ENCODE measurements at regions not wholly inside any gene's neighbourhood (a gene's known extent, or its start where the extent isn't known, plus 50 kb on each side); places are given as distances from the start of the nearest gene placed in this dataset.
"Not testable (repeated sequence)": the region's sequence is repeated elsewhere in the genome, so short reads cannot be mapped to it uniquely, and the experiment has no call there.

DNA sequence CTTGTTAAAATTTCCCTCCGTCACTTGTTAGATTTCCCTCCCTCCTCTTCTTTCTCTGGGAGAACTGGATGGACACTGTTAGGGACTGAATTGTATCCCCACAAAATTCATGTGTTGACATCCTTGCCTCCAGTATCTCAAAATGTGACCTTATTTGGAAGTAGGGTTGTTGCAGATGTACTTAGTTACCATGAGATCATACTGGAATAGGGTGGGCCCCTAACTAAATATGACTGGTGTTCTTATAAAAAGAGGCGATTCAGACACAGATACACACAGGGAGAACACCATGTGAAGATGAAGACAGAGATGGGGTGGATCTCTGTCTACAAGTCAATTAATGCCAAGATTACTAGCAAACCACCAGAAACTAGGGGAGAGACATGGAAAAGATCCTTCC, 139.5 kb downstream of the ALDH8A1 start:
- intact Hi-C loops (cut with DNase I) = no loop called here
- no peak overlapping the region for H3K4me3 ChIP-seq

DNA sequence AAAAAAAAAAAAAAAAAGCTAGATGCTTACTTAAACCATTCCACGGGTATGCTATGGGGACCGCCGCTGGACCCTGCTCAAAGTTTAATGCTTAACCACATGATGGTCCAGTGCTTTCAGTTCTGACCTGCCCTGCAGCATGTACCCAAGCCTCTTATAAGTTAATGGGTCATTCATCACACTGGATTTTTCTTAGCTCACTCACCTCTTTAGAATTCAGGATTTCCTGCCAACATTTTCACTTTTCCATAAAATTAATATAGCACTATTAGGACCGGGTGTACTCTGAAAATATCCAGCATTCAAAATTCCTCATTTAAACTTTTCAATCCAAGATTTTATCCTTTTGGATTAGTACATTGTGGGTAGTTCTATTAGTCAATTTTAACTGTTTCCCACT, 140.8 kb downstream of the ALDH8A1 start:
- H3K27me3 ChIP-seq = peaks cover 0 to 18% (median 0%) of the 10 kb centered on the region in 4 donors
- TF ChIP-seq EP300 (IDR thresholded peaks at IDR 0.05) = no peak
- TF ChIP-seq, protein P1, sequence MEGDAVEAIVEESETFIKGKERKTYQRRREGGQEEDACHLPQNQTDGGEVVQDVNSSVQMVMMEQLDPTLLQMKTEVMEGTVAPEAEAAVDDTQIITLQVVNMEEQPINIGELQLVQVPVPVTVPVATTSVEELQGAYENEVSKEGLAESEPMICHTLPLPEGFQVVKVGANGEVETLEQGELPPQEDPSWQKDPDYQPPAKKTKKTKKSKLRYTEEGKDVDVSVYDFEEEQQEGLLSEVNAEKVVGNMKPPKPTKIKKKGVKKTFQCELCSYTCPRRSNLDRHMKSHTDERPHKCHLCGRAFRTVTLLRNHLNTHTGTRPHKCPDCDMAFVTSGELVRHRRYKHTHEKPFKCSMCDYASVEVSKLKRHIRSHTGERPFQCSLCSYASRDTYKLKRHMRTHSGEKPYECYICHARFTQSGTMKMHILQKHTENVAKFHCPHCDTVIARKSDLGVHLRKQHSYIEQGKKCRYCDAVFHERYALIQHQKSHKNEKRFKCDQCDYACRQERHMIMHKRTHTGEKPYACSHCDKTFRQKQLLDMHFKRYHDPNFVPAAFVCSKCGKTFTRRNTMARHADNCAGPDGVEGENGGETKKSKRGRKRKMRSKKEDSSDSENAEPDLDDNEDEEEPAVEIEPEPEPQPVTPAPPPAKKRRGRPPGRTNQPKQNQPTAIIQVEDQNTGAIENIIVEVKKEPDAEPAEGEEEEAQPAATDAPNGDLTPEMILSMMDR (IDR thresholded peaks at IDR 0.05) = no peak
- no peak for TF ChIP-seq POLR2A (IDR thresholded peaks at IDR 0.05; ENCODE audit: low read depth)
- no peak for TF ChIP-seq POLR2AphosphoS5 (IDR thresholded peaks at IDR 0.05)
- H3K4me1 ChIP-seq = peaks cover 0 to 13% (median 8%) of the 10 kb centered on the region in 4 donors
- no peak overlapping the region for H3K4me3 ChIP-seq
- no peaks in the 10 kb centered on the region for H3K36me3 ChIP-seq
- intact Hi-C loops (cut with DNase I) = no loop called here
- no peak for DNase-seq (ENCODE audit: extremely low spot score)
- 60% methylated on average over 4 of the region's 4 CpGs for WGBS
- no peaks in the 10 kb centered on the region for H3K9me3 ChIP-seq
- H3K27ac ChIP-seq (replicated peaks in 1 of 4) = no peak overlapping the region

More for the DNA sequence above, 139.5 kb downstream of the ALDH8A1 start:
- no peak for DNase-seq (ENCODE audit: extremely low spot score)
- Histone ChIP-seq H3K27me3 (peaks cover 0 to 18% (median 0%) of the 10 kb centered on the region in 4 donors), H3K9me3 (no peaks in the 10 kb centered on the region), H3K4me1 (peaks cover 0 to 13% (median 8%) of the 10 kb centered on the region in 4 donors), H3K27ac (replicated peaks in 1 of 4) (no peak overlapping the region), H3K36me3 (no peaks in the 10 kb centered on the region)
- TF ChIP-seq POLR2A (IDR thresholded peaks at IDR 0.05; ENCODE audit: low read depth) (no peak), EP300 (IDR thresholded peaks at IDR 0.05) (no peak), POLR2AphosphoS5 (IDR thresholded peaks at IDR 0.05) (no peak)
- TF ChIP-seq, protein P1 (IDR thresholded peaks at IDR 0.05) = no peak
- 83% methylated on average over 2 of the region's 2 CpGs for WGBS

DNA sequence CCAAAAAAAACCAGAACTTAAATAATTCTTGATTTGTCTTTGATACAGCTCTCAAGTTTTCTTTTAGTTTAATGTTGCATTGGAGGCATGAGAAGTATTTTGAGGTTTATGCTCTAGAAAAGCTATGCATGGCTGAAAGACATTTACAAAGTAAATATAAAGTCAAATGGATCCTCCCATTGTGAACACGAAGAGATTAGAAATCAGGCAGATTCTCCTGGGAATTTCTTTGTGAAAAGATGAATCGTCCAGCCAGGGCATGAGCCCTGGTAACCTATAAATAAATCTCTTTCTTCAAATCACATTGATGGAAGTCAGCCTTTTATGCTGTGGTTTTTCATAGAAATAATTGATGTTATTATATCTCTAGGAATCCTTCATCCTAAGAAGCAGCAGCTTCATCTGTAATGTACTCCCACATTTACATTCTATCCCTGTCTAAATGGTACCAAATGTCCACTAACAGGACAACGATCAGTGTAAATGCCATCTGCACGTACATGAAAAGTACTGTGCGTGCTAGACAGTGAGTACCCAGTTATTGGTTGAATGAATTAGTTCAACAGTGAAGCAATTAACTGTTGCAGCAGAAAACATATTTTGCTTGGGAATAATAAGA, 143.6 kb downstream of the ALDH8A1 start:
- no peak for DNase-seq (ENCODE audit: extremely low spot score)
- 69% methylated on average over 5 of the region's 5 CpGs for WGBS
- intact Hi-C loops (cut with DNase I) = no loop called here
- Histone ChIP-seq H3K36me3 (no peaks in the 10 kb centered on the region), H3K9me3 (no peaks in the 10 kb centered on the region), H3K27ac (replicated peaks in 1 of 4) (no peak overlapping the region), H3K4me3 (no peak overlapping the region), H3K27me3 (peaks cover 0 to 5% (median 0%) of the 10 kb centered on the region in 4 donors), H3K4me1 (peaks cover 0 to 13% (median 8%) of the 10 kb centered on the region in 4 donors)
- TF ChIP-seq, protein P1 (IDR thresholded peaks at IDR 0.05) = no peak
- TF ChIP-seq EP300 (IDR thresholded peaks at IDR 0.05) = no peak
- no peak for TF ChIP-seq POLR2A (IDR thresholded peaks at IDR 0.05; ENCODE audit: low read depth)
- no peak for TF ChIP-seq POLR2AphosphoS5 (IDR thresholded peaks at IDR 0.05)

DNA sequence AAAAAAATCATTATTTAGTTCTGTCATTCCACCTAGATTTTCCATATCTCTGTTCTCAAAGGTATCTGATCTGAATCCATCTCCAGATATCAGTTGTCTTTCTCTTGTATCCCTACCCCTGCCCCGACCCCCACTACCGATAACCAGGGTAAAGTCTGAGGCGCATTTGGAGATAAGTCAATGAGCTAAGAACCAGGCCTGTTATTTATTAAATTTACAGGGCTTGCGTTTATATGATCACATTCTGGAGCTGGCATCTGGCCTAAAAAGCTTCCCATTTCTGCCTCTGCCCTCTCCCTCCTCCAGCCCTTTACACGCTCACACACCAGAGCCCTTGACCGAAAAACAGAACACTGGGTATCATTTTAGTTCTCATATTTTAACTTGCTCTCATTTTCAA, 144.7 kb downstream of the ALDH8A1 start:
- no peak overlapping the region for H3K27ac ChIP-seq (replicated peaks in 1 of 4)
- no peak for TF ChIP-seq POLR2AphosphoS5 (IDR thresholded peaks at IDR 0.05)
- TF ChIP-seq POLR2A (IDR thresholded peaks at IDR 0.05; ENCODE audit: low read depth) = no peak
- TF ChIP-seq, protein P1 (IDR thresholded peaks at IDR 0.05) = no peak
- no peak for TF ChIP-seq EP300 (IDR thresholded peaks at IDR 0.05)
- DNase-seq (ENCODE audit: extremely low spot score) = no peak
- no peak overlapping the region for H3K4me3 ChIP-seq
- H3K27me3 ChIP-seq = peaks cover 0 to 4% (median 0%) of the 10 kb centered on the region in 4 donors
- peaks cover 0 to 13% (median 8%) of the 10 kb centered on the region in 4 donors for H3K4me1 ChIP-seq
- no peaks in the 10 kb centered on the region for H3K9me3 ChIP-seq
- no peaks in the 10 kb centered on the region for H3K36me3 ChIP-seq
- WGBS = 88% methylated on average over 6 of the region's 6 CpGs
- intact Hi-C loops (cut with DNase I) = no loop called here

DNA sequence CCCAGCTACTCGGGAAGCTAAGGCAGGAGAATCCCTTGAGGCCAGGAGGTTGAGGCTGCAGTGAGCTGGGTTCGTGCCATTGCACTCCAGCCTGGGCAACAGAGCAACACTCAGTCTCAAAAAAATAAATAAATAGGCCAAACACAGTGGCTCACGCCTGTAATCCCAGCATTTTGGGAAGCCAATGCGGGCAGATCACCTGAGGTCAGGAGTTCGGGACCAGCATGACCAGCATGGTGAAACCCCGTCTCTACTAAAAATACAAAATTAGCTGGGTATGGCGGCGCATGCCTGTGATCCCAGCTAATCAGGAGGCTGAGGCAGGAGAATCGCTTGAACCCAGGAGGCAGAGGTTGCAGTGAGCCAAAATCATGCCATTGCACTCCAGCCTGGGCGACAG, 145.6 kb downstream of the ALDH8A1 start:
- DNase-seq (ENCODE audit: extremely low spot score); H3K27ac ChIP-seq (replicated peaks in 1 of 4); intact Hi-C loops (cut with DNase I); H3K36me3 ChIP-seq; H3K4me3 ChIP-seq; H3K27me3 ChIP-seq; H3K4me1 ChIP-seq; H3K9me3 ChIP-seq: not testable (repeated sequence)
- WGBS = 92% methylated on average over 8 of the region's 10 CpGs

Measured in esophagus muscularis mucosa (tissue), 4 donors.